HepG2 (cell line): ENCODE measurements at regions not wholly inside any gene's neighbourhood (a gene's known extent, or its start where the extent isn't known, plus 50 kb on each side); places are given as distances from the start of the nearest gene placed in this dataset.
"Not testable (repeated sequence)": the region's sequence is repeated elsewhere in the genome, so short reads cannot be mapped to it uniquely, and the experiment has no call there.

Source experiments
- ATAC-seq: fragments of 200-7000 bp; cut with Tn5 transposase; 3 replicates; pipeline ENCODE4 v1.9.1; 2020; ENCODE audit warnings: mild to moderate bottlenecking, moderate library complexity
- BruUV-seq: library from RNA; stranded (reverse); fragments of 400-500 nt; replicated peaks from 2 replicates; lab custom pipeline; 2021; lab: Mats Ljungman, UMichigan
- CTCF ChIA-PET: fragments of 300-600 bp; formaldehyde crosslinking; extraction: SDS; loops from one replicate; lab custom pipeline; 2021; ENCODE audit warnings: low total read pairs, inconsistent platforms, low intra/inter-chr PET ratio; lab: Yijun Ruan, JAX
- POLR2A ChIA-PET: fragments of 350-600 bp; sonication (Branson Sonifier 250); formaldehyde crosslinking; loops from one replicate; lab custom pipeline; 2020; ENCODE audit warnings: antibody characterized with exemption, inconsistent platforms; lab: Yijun Ruan, JAX
- DNase-seq: peaks from one replicate; pipeline ENCODE4 v3.0.0-alpha.2; 2015; ENCODE audit warnings: low spot score
- FAIRE-seq: peaks from 3 replicates; lab custom pipeline; 2011; peaks lifted over from hg19 to GRCh38; lab: Jason Lieb, UNC
- H2AFZ ChIP-seq: one replicate; pipeline ENCODE4 v1.6.1; 2011; ENCODE audit warnings: low read length, inconsistent platforms
- H3K27ac ChIP-seq: fragments of 300-600 bp; 3 replicates; pipeline ENCODE4 v1.8.0; 2011; ENCODE audit warnings: mixed run types, mild to moderate bottlenecking, mixed read lengths, low read length, inconsistent platforms; ENCODE audit not compliant: insufficient read depth; ENCODE audit errors: extremely low read length
- H3K27me3 ChIP-seq, 2 experiments: fragments of 200-600 bp in 1 of 2; 2 replicates in 1 of 2; 3 replicates in 1 of 2; pipeline versions ENCODE4 v1.6.0 to v1.8.0; 2011; ENCODE audit warnings: low read length in 2 of 2, mild to moderate bottlenecking in 2 of 2, moderate library complexity in 2 of 2, inconsistent platforms in 1 of 2; ENCODE audit not compliant: insufficient read depth in 2 of 2, control insufficient read depth in 1 of 2
- H3K36me3 ChIP-seq, 2 experiments: fragments of 200-600 bp in 1 of 2; replicated peaks in 1 of 2; 2 replicates in 1 of 2; 3 replicates in 1 of 2; pipeline versions ENCODE4 v1.5.1 to v1.8.0; 2011; ENCODE audit warnings: low read length in 2 of 2, inconsistent platforms in 1 of 2; ENCODE audit not compliant: insufficient read depth in 2 of 2, control insufficient read depth in 1 of 2
- H3K4me1 ChIP-seq: 2 replicates; pipeline ENCODE4 v1.5.1; 2012; ENCODE audit warnings: low read length, inconsistent platforms; ENCODE audit not compliant: insufficient read depth
- H3K4me2 ChIP-seq: 2 replicates; pipeline ENCODE4 v1.6.0; 2011; ENCODE audit warnings: low read depth, low read length, inconsistent platforms
- H3K4me3 ChIP-seq, 3 experiments: fragments of 200-600 bp in 1 of 3; sonication (generic), shearing (Covaris generic) in 1 of 3; replicated peaks in 1 of 3; 2 replicates each; pipeline ENCODE4 v1.5.1; 2011 to 2016; ENCODE audit warnings: low read length in 3 of 3, inconsistent platforms in 2 of 3, low read depth in 2 of 3, mild to moderate bottlenecking in 2 of 3, control low read depth in 1 of 3, mixed read lengths in 1 of 3; ENCODE audit not compliant: insufficient read depth in 1 of 3
- H3K79me2 ChIP-seq: one replicate; pipeline ENCODE4 v1.6.1; 2011; ENCODE audit warnings: low read length, inconsistent platforms; ENCODE audit not compliant: insufficient read depth
- H3K9ac ChIP-seq: 2 replicates; pipeline ENCODE4 v1.6.0; 2011; ENCODE audit warnings: mild to moderate bottlenecking, low read depth, low read length, inconsistent platforms; ENCODE audit not compliant: insufficient read depth
- H3K9me3 ChIP-seq: 2 replicates; pipeline ENCODE4 v1.5.1; 2012; ENCODE audit warnings: mild to moderate bottlenecking, low read length
- H4K20me1 ChIP-seq: 2 replicates; pipeline ENCODE4 v1.6.0; 2011; ENCODE audit warnings: inconsistent platforms, mild to moderate bottlenecking, low read length, moderate library complexity; ENCODE audit not compliant: insufficient read depth
- KAT2B ChIP-seq: fragments of 150-350 bp; IDR thresholded peaks from 2 replicates; pipeline ENCODE4 v1.6.1; 2014; ENCODE audit warnings: low read depth, low read length, borderline replicate concordance
- KIAA2018 ChIP-seq: sonication (generic); formaldehyde crosslinking; IDR thresholded peaks from 2 replicates; pipeline ENCODE4 v1.5.0; 2020; ENCODE audit warnings: mild to moderate bottlenecking, missing genetic modification reagents, borderline replicate concordance
- LCORL ChIP-seq, 2 experiments: fragments of 450-650 bp in 1 of 2; sonication (generic) in 1 of 2; formaldehyde crosslinking in 1 of 2; IDR thresholded peaks; 2 replicates each; pipeline versions ENCODE4 v1.5.0 to v1.6.1; 2017 to 2020; ENCODE audit warnings: antibody characterized with exemption in 1 of 2, missing genetic modification reagents in 1 of 2
- ZNF335 ChIP-seq: sonication (generic); formaldehyde crosslinking; IDR thresholded peaks from 2 replicates; pipeline ENCODE4 v1.4.0; 2020; ENCODE audit warnings: missing genetic modification reagents
- ZNF780A ChIP-seq: sonication (generic); formaldehyde crosslinking; IDR thresholded peaks from 2 replicates; pipeline ENCODE4 v1.8.0; 2022; ENCODE audit warnings: mild to moderate bottlenecking, missing genetic modification reagents, moderate library complexity
- WGBS: methylation state at CpG from one replicate; pipeline ENCODE4 v1.1.6; 2017; ENCODE audit warnings: low lambda C conversion rate; 5-methylcytosine and 5-hydroxymethylcytosine counted together
- in situ Hi-C: cut with HindIII; loops from 2 replicates; pipeline ENCODE4 v1.10.0; 2017; ENCODE audit warnings: low pct_unique_long_range_greater_than_20kb; ENCODE audit not compliant: extremely low pct_ligation_motif_present
- intact Hi-C: fragments of 100-400 bp; cut with micrococcal nuclease; formaldehyde crosslinking; loops from one replicate; pipeline ENCODE4 v1.10.0; 2022; ENCODE audit not compliant: unreplicated experiment
- TF ChIP-seq, protein P1 (sequence below): sonication (generic); formaldehyde crosslinking; IDR thresholded peaks from 2 replicates; pipeline ENCODE4 v1.4.0; 2020; ENCODE audit warnings: missing genetic modification reagents

DNA sequence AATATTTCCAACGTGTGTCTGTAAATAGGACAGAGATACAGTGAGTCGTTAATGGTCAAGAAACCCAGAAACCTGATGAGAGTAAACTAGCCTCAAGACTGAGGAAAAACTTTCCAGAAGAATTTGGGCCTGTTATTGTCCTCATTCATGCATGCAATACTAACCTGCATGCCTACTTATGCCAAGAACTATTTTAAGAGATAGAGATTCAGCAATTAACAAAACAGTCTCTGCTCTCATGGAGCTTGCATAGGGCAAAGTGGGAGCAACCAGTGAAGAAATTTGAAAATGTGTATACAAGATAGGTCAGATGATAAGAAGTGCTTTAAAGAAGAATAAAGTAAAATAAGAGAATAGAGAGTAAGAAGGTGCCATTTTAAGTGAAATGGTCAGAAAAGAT lies 66.1 kb upstream of the FRG1 start (continued):
- TF ChIP-seq KIAA2018 (CRISPR knock-in tag) (no peak), ZNF335 (no peak), LCORL (IDR thresholded peaks at IDR 0.05) (no peak), LCORL (CRISPR knock-in tag; IDR thresholded peaks at IDR 0.05) (no peak), KAT2B (no peak), ZNF780A (no peak)
- TF ChIP-seq, protein P1, sequence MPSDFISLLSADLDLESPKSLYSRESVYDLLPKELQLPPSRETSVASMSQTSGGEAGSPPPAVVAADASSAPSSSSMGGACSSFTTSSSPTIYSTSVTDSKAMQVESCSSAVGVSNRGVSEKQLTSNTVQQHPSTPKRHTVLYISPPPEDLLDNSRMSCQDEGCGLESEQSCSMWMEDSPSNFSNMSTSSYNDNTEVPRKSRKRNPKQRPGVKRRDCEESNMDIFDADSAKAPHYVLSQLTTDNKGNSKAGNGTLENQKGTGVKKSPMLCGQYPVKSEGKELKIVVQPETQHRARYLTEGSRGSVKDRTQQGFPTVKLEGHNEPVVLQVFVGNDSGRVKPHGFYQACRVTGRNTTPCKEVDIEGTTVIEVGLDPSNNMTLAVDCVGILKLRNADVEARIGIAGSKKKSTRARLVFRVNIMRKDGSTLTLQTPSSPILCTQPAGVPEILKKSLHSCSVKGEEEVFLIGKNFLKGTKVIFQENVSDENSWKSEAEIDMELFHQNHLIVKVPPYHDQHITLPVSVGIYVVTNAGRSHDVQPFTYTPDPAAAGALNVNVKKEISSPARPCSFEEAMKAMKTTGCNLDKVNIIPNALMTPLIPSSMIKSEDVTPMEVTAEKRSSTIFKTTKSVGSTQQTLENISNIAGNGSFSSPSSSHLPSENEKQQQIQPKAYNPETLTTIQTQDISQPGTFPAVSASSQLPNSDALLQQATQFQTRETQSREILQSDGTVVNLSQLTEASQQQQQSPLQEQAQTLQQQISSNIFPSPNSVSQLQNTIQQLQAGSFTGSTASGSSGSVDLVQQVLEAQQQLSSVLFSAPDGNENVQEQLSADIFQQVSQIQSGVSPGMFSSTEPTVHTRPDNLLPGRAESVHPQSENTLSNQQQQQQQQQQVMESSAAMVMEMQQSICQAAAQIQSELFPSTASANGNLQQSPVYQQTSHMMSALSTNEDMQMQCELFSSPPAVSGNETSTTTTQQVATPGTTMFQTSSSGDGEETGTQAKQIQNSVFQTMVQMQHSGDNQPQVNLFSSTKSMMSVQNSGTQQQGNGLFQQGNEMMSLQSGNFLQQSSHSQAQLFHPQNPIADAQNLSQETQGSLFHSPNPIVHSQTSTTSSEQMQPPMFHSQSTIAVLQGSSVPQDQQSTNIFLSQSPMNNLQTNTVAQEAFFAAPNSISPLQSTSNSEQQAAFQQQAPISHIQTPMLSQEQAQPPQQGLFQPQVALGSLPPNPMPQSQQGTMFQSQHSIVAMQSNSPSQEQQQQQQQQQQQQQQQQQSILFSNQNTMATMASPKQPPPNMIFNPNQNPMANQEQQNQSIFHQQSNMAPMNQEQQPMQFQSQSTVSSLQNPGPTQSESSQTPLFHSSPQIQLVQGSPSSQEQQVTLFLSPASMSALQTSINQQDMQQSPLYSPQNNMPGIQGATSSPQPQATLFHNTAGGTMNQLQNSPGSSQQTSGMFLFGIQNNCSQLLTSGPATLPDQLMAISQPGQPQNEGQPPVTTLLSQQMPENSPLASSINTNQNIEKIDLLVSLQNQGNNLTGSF: no peak

DNA sequence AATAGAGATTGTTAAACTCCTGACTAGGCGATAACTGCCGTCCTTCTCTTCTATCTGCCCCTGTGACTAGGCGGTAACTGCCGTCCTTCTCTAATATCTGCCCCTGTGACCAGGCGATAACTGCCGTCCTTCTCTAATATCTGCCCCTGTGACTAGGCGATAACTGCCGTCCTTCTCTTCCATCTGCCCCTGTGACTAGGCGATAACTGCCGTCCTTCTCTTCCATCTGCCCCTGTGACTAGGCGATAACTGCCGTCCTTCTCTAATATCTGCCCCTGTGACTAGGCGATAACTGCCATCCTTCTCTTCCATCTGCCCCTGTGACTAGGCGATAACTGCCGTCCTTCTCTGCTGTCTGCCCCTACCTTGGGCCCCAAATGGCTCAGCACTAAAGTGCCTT lies 59.5 kb upstream of the FRG1 start:
- POLR2A ChIA-PET, FAIRE-seq, CTCF ChIA-PET, H3K9me3 ChIP-seq, intact Hi-C loops, in situ Hi-C loops, H3K79me2 ChIP-seq, H3K9ac ChIP-seq, H3K4me3 ChIP-seq, H4K20me1 ChIP-seq, ATAC-seq, DNase-seq, H3K27ac ChIP-seq, H3K4me1 ChIP-seq, H3K36me3 ChIP-seq, H3K4me2 ChIP-seq, BruUV-seq, H3K27me3 ChIP-seq, H2AFZ ChIP-seq: not testable (repeated sequence)
- 82% methylated on average over 15 of the region's 15 CpGs for WGBS
